GM13976 (cell line): ENCODE measurements at regions not wholly inside any gene's neighbourhood (a gene's known extent, or its start where the extent isn't known, plus 50 kb on each side); places are given as distances from the start of the nearest gene placed in this dataset.
"Not testable (repeated sequence)": the region's sequence is repeated elsewhere in the genome, so short reads cannot be mapped to it uniquely, and the experiment has no call there.

Experiments used
- DNase-seq: peaks from one replicate; pipeline ENCODE4 v3.0.0; 2012; ENCODE audit warnings: low spot score
- in situ Hi-C: fragments of 300-500 bp; cut with MboI; formaldehyde crosslinking; loops from one replicate; pipeline ENCODE4 v1.12.0; 2022; ENCODE audit warnings: low sequenced_read_pairs, mixed read lengths, inconsistent platforms; ENCODE audit not compliant: unreplicated experiment
- TF ChIP-seq, protein P1 (sequence below): IDR thresholded peaks from 2 replicates; pipeline ENCODE4 v1.5.1; 2012; ENCODE audit warnings: borderline replicate concordance, mild to moderate bottlenecking; ENCODE audit not compliant: insufficient read depth; ENCODE audit errors: extremely low read depth, missing control alignments, control extremely low read depth

DNA sequence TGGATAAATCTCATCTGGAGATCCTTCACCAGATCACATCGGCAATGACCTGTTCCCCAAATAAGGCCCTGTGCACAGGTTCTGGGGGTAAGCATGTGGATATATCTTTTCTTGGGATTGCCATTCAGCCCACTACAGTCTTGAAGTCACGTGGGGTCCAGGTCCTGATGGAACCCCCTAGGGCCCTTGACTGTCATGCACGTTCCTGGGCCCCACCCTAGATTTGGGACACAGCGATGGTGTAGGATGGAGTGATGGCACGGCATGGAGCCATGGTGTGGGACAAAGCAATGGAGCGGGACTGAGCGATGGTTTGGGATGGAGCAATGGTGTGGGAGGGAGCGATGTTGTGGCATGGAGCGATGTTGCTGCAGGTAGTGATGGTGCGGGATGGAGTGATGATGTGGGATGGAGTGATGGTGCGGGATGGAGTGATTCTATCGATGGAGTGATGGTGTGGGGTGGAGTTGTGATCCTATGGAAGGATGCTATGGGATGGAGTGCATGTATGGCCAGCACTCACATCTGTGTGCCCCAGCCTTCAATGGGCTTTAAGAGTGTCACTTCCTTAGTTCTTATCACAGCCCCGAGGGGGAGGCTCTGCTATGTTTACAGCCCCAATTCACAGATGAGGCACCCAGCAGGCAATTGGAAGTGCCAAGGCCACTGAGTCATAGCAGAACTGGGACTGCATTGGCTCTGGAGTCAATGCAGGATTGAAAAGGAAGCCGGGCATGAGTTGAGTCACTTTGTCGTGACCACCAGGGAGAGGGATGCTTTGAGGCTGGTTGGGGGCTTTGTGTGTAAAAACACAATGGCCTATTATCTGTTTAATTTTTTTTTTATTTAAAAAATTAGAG, 97.0 kb upstream of the C1orf174 start:
- in situ Hi-C loops = no loop called here
- TF ChIP-seq, protein P1, sequence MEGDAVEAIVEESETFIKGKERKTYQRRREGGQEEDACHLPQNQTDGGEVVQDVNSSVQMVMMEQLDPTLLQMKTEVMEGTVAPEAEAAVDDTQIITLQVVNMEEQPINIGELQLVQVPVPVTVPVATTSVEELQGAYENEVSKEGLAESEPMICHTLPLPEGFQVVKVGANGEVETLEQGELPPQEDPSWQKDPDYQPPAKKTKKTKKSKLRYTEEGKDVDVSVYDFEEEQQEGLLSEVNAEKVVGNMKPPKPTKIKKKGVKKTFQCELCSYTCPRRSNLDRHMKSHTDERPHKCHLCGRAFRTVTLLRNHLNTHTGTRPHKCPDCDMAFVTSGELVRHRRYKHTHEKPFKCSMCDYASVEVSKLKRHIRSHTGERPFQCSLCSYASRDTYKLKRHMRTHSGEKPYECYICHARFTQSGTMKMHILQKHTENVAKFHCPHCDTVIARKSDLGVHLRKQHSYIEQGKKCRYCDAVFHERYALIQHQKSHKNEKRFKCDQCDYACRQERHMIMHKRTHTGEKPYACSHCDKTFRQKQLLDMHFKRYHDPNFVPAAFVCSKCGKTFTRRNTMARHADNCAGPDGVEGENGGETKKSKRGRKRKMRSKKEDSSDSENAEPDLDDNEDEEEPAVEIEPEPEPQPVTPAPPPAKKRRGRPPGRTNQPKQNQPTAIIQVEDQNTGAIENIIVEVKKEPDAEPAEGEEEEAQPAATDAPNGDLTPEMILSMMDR = no peak
- no peak for DNase-seq

DNA sequence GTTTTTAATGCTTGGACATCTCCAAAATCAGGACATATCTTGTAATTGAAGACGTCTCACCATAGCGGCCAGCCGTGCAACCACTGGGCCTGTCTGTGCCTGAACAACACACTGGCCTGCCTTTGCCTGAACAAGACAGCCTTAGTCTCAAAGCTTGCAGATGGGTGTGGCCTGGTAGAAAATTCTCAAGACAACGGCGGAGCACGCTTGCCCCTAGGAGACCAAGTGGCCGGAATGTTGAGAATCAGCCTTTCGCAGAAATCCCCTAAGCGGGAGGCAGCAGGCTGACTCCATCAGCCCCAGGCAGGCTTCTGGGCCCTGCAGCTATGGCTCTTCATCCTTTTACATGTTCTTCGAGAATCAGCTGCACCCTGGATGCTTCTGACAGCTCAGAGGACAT, 98.0 kb upstream of the C1orf174 start:
- DNase-seq = no peak
- in situ Hi-C loops = no loop called here
- TF ChIP-seq, protein P1 = no peak

DNA sequence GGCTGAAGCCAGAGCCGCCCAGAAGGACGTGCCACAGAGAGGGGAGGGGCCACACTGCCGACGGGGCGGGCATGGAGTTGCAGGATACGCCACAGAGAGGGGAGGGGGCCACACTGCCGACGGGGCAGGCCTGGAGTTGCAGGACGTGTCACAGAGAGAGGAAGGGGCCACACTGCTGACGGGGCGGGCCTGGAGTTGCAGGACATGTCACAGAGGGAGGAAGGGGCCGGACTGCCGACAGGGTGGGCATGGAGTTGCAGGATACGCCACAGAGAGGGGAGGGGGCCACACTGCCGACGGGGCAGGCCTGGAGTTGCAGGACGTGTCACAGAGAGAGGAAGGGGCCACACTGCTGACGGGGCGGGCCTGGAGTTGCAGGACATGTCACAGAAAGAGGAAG, 99.4 kb upstream of the C1orf174 start:
- in situ Hi-C loops, DNase-seq: not testable (repeated sequence)

DNA sequence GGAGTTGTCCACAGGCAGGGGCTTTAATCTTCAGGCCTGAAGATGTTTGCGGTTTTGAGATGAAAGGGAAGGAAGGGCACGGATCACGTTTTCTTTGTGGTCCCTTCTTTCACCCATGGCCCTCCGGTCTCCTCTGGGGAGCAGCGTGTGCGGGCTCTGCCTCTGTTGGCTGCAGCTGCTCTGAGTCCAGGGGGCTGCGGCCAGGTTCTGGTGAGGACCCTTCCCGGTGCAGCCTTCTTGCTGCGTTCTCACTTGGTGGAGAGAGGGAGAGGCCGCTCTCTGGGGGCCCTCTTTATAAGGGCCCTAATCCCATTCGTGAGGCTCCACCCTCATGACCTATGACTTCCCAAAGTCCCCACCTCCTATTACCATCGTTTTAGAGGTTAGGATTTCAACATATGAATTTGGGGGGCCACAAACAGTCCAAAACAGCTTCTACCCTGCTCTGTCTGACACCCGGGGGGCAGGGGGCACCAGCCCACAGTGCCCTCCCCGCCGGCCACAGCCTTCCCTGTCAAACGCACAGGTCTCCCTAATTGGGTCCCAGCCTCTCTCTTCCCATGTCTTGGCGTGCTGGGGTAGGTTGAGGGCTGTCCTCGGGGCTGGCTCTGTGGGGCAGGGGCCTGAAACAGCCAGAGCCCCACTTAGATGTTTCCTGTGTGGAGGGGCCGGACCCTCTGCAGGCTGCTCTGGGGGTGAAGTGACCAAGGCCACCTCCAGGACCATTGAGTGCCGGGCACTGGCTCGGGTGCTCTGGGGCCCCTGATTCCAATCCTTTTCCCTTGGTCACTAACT, 100.1 kb upstream of the C1orf174 start:
- TF ChIP-seq, protein P1 = no peak
- in situ Hi-C loops = no loop called here
- no peak for DNase-seq

DNA sequence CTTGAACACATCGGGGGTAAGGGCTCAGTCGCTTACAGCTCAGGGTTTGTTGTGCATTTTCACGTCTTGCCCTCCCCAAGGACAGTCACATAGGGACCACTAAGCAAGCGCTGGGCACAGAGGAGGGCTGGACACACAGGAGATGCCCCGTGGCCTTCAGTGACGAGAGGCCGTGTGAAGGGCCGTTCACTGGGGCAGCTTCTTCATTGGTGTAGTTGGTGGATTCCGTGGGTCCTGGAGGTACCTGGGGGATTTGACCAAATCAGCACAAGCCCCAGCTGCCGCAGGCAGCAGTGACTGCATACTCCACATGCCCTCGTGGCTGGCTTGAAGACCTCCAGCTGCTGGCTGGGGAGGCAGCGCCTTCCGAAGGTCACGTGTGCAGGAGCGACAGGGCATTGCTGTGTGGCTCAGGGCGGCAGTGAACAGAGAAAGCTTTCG, 100.8 kb upstream of the C1orf174 start:
- DNase-seq = no peak
- TF ChIP-seq, protein P1 = no peak
- in situ Hi-C loops = no loop called here

DNA sequence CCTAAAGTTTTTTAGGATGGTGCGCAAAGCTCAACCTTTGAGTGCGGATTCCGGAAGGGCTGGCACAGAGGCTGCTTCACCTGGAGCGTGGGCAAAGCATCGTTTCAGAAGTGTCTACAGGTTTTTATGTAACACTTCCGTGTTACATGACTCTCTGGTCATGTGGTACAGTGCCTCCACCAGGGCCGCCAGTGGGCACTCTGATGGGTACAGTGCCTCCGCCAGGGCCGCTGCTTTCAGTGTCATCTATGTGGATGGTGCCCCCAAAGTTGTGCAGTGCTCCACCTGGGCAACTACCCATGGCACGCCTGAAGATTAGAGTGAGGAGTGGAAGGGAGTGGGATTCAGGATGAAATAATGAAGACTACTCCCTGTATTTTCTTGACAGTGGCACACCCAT, 101.4 kb upstream of the C1orf174 start:
- TF ChIP-seq, protein P1 = no peak
- no peak for DNase-seq
- in situ Hi-C loops = no loop called here

DNA sequence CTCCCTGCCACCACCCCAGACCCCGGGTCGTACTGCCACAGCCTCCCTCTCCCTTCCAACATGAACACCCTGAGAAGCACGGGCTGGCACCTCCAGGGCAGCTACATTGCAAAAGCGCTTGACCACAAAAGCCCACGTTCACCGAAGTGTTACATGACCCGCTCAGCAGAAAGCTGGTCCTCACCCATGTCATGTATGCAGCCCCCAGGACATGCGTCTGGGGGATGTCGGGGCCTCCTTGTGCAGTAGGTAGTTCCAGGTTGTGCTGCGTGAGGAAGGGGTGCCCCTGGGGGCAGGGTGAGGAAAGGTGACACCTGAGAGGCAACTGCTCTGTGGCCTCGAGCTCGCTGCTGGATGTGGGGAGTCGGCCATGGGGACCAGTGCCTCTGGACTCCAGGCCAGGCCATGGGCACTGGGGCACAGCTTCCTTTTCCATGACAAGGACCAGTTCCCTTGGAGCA, 102.0 kb upstream of the C1orf174 start:
- TF ChIP-seq, protein P1 = no peak
- DNase-seq = no peak
- in situ Hi-C loops = no loop called here
